ENCODE measurements at regions not wholly inside any gene's neighbourhood (a gene's known extent, or its start where the extent isn't known, plus 50 kb on each side); places are given as distances from the start of the nearest gene placed in this dataset.
"Not testable (repeated sequence)": the region's sequence is repeated elsewhere in the genome, so short reads cannot be mapped to it uniquely, and the experiment has no call there.

GRCh38 chr2:131774955-131775555 lies 247.4 kb downstream of the CCDC74A start:
- TF ChIP-seq, protein P1, sequence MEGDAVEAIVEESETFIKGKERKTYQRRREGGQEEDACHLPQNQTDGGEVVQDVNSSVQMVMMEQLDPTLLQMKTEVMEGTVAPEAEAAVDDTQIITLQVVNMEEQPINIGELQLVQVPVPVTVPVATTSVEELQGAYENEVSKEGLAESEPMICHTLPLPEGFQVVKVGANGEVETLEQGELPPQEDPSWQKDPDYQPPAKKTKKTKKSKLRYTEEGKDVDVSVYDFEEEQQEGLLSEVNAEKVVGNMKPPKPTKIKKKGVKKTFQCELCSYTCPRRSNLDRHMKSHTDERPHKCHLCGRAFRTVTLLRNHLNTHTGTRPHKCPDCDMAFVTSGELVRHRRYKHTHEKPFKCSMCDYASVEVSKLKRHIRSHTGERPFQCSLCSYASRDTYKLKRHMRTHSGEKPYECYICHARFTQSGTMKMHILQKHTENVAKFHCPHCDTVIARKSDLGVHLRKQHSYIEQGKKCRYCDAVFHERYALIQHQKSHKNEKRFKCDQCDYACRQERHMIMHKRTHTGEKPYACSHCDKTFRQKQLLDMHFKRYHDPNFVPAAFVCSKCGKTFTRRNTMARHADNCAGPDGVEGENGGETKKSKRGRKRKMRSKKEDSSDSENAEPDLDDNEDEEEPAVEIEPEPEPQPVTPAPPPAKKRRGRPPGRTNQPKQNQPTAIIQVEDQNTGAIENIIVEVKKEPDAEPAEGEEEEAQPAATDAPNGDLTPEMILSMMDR (IDR thresholded peaks at IDR 0.05; ENCODE audit: borderline replicate concordance, extremely low read depth, low read length, poor library complexity, severe bottlenecking): not testable (repeated sequence)
- TF ChIP-seq EZH2 (IDR thresholded peaks at IDR 0.05; ENCODE audit: borderline replicate concordance, low read depth, low read length, severe bottlenecking): not testable (repeated sequence)

All from DND-41 (cell line).